ENCODE measurements at regions not wholly inside any gene's neighbourhood (a gene's known extent, or its start where the extent isn't known, plus 50 kb on each side); places are given as distances from the start of the nearest gene placed in this dataset.

DNA sequence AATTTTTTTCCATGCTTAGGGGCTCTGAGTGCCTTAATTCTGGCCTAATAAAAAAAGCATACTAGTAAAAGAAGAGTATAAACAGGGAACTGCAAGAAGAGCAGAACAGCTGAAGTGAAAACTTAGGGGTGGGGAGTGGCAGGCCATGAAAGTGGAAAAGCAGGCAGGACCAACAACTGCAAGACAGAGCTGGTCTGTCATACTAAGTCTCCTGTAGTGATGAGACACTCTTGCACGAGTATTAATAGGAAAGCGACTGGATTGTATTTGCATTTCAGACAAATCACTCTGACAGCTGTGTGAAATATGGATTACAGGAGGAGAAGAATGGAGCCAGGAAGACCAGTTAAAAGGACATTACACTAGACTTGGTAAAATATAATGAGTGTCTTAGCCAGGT is 449.9 kb downstream of the NUF2 start:
- TF ChIP-seq, protein P1, sequence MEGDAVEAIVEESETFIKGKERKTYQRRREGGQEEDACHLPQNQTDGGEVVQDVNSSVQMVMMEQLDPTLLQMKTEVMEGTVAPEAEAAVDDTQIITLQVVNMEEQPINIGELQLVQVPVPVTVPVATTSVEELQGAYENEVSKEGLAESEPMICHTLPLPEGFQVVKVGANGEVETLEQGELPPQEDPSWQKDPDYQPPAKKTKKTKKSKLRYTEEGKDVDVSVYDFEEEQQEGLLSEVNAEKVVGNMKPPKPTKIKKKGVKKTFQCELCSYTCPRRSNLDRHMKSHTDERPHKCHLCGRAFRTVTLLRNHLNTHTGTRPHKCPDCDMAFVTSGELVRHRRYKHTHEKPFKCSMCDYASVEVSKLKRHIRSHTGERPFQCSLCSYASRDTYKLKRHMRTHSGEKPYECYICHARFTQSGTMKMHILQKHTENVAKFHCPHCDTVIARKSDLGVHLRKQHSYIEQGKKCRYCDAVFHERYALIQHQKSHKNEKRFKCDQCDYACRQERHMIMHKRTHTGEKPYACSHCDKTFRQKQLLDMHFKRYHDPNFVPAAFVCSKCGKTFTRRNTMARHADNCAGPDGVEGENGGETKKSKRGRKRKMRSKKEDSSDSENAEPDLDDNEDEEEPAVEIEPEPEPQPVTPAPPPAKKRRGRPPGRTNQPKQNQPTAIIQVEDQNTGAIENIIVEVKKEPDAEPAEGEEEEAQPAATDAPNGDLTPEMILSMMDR (IDR thresholded peaks at IDR 0.05): no peak
- TF ChIP-seq POLR2A (IDR thresholded peaks at IDR 0.05; ENCODE audit: low read depth) (no peak), EP300 (IDR thresholded peaks at IDR 0.05) (no peak)
